Subcutaneous abdominal adipose tissue (tissue), 5 donors: ENCODE measurements at regions not wholly inside any gene's neighbourhood (a gene's known extent, or its start where the extent isn't known, plus 50 kb on each side); places are given as distances from the start of the nearest gene placed in this dataset.
"Not testable (repeated sequence)": the region's sequence is repeated elsewhere in the genome, so short reads cannot be mapped to it uniquely, and the experiment has no call there.

Source experiments
- H3K27ac ChIP-seq: one replicate; pipeline ENCODE4 v1.7.0; 2013; ENCODE audit warnings: low read depth, mild to moderate bottlenecking, inconsistent platforms, low read length, moderate library complexity
- H3K27me3 ChIP-seq, 5 donors: one replicate each; pipeline ENCODE4 v1.7.0; 2013; ENCODE audit warnings: low read length in 5 of 5, inconsistent platforms in 1 of 5; ENCODE audit not compliant: control insufficient read depth in 5 of 5, insufficient read depth in 4 of 5
- H3K36me3 ChIP-seq, 5 donors: one replicate each; pipeline ENCODE4 v1.7.0; 2013; ENCODE audit warnings: low read length in 5 of 5; ENCODE audit not compliant: control insufficient read depth in 5 of 5, insufficient read depth in 5 of 5
- H3K4me1 ChIP-seq, 5 donors: one replicate each; pipeline ENCODE4 v1.7.0; 2013; ENCODE audit warnings: low read length in 5 of 5, mild to moderate bottlenecking in 3 of 5, moderate library complexity in 1 of 5; ENCODE audit not compliant: control insufficient read depth in 5 of 5, insufficient read depth in 5 of 5
- H3K4me3 ChIP-seq, 5 donors: one replicate each; pipeline ENCODE4 v1.7.0; 2013; ENCODE audit warnings: low read length in 5 of 5, low read depth in 1 of 5
- H3K9ac ChIP-seq, 5 donors: one replicate each; pipeline ENCODE4 v1.7.0; 2013; ENCODE audit warnings: low read length in 5 of 5, mild to moderate bottlenecking in 4 of 5, moderate library complexity in 3 of 5
- H3K9me3 ChIP-seq, 5 donors: one replicate each; pipeline ENCODE4 v1.7.0; 2013; ENCODE audit warnings: low read length in 5 of 5; ENCODE audit not compliant: control insufficient read depth in 5 of 5
- donor health status: healthy.
- donor health status: healthy.
- donor health status: healthy.
- donor health status: healthy.
- donor health status: healthy.

DNA sequence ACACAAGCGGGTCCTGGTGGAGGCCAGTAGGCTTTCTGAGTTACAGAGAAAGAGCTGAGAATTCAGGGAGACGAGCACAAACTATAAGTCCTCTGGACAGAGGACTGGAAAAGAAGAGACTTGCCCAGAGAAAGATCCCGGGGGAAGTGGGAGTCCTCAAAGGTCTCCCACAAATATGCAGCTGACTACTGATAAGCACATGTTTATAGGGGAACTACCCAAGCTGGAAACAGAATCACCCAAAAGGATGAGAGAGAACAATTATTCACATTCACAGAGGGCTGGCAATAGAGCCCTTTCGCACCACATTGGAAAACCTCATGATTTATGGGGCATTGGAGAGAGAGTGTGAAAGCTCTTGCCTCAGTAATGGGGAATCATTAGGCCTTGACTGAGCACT is 337.6 kb downstream of the IRS1 start:
- H3K9me3 ChIP-seq = peaks cover 0 to 7% (median 5%) of the 10 kb centered on the region in 5 donors
- no peaks in the 10 kb centered on the region for H3K36me3 ChIP-seq
- no peaks in the 10 kb centered on the region for H3K4me1 ChIP-seq
- H3K4me3 ChIP-seq = no peak overlapping the region
- H3K9ac ChIP-seq = no peak overlapping the region
- no peaks in the 10 kb centered on the region for H3K27me3 ChIP-seq
- H3K27ac ChIP-seq = no peak overlapping the region

- H3K4me1 ChIP-seq, H3K4me3 ChIP-seq, H3K36me3 ChIP-seq, H3K9me3 ChIP-seq, H3K27ac ChIP-seq, H3K9ac ChIP-seq, H3K27me3 ChIP-seq: not testable (repeated sequence)
Measured at GRCh38 chr2:226456144-226456543, 343.5 kb downstream of the IRS1 start.

DNA sequence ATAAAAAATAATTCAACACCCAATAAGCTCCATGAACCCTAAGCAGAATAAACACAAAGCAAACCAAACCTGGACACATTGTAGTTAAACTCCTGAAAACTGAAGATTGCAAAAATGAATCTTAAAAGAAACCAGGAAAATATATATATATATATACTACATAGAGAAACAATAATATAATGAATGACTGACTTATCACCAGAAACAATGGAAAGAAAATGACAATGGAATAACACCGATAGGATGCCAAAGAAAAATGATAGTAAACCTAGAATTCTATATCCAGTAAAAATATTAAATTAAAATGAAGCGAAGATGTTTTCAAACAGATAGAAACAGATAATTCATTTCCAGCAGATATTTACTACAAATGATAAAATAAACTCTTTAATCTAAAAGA is 346.9 kb downstream of the IRS1 start:
- peaks cover 0 to 4% (median 0%) of the 10 kb centered on the region in 5 donors for H3K9me3 ChIP-seq
- H3K4me3 ChIP-seq = no peak overlapping the region
- H3K27me3 ChIP-seq = no peaks in the 10 kb centered on the region

GRCh38 chr2:226451486-226451885 is 348.1 kb downstream of the IRS1 start:
- Histone ChIP-seq H3K27ac (no peak overlapping the region), H3K27me3 (no peaks in the 10 kb centered on the region), H3K9me3 (peaks cover 0 to 4% (median 0%) of the 10 kb centered on the region in 5 donors), H3K4me1 (no peaks in the 10 kb centered on the region), H3K36me3 (no peaks in the 10 kb centered on the region), H3K9ac (no peak overlapping the region), H3K4me3 (no peak overlapping the region)

More for the DNA sequence above, 346.9 kb downstream of the IRS1 start:
- Histone ChIP-seq H3K36me3 (no peaks in the 10 kb centered on the region), H3K4me1 (no peaks in the 10 kb centered on the region), H3K9ac (no peak overlapping the region), H3K27ac (no peak overlapping the region)

DNA sequence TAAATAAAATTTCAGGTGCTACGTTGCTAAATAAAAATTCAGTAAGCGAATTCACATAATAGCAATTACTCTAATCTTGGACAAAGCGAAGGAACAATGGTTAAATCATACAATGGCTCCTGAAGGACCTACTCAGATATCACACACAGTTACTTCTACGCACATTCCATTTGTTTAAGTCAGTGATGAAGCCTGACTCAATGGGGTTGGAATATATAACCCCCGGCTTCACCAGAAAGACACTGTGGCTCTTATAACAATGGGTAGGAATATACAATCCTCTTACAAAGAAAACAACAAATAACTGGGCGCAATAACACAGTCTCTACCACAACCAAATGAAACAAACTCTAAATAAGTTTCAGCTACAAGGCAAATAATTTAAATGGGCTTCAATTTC is 349.5 kb downstream of the IRS1 start:
- H3K27me3 ChIP-seq = no peaks in the 10 kb centered on the region
- no peaks in the 10 kb centered on the region for H3K36me3 ChIP-seq
- H3K4me3 ChIP-seq = no peak overlapping the region
- H3K9ac ChIP-seq = no peak overlapping the region
- H3K4me1 ChIP-seq = no peaks in the 10 kb centered on the region
- H3K27ac ChIP-seq = no peak overlapping the region
- peaks cover 0 to 4% (median 0%) of the 10 kb centered on the region in 5 donors for H3K9me3 ChIP-seq

DNA sequence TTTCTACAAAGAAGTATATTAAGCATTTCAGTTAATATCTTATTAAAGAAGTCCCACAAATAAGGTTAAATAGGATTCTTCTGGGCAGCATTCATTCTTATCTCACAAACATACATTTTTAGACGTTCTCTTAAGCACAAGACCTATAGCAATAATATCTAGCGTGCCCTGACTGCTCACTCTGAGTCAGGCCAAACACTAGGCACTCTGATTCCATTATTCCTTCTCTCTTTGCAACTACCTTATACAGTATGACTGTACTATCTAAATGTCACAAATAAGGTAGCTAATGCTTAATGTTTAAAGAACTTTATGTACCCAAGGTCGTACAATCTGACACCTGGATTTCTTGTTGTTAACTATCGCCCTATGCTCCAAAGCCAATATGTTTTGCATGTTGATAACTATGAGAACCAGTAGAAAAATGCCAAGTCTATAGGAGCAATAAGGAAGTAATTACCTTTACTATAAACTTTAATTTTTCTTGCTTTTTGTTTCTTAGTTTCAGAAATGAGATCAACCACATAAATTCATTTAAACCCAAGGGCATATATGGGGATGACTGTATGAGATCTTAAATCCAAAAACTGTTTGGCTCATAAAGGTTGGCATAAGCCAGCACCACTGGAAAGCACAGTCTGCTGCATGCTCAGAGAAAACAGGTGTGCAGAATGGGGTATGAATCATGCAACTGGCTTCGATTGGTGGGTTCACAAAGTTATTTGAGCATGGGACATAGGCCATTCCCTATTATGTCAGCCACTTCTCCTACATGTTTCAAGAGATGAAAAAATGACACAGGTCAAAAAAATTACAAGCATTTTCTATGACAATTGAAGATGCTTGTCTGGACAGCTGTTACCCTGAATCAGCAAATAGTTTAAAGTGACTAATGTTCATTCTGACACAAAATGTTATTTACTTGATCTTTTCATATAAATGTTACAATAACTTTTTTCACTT is 352.0 kb downstream of the IRS1 start:
- no peaks in the 10 kb centered on the region for H3K27me3 ChIP-seq
- no peak overlapping the region for H3K9ac ChIP-seq
- no peak overlapping the region for H3K27ac ChIP-seq
- H3K36me3 ChIP-seq = no peaks in the 10 kb centered on the region
- no peaks in the 10 kb centered on the region for H3K4me1 ChIP-seq
- H3K9me3 ChIP-seq = peaks cover 0 to 4% (median 0%) of the 10 kb centered on the region in 5 donors
- no peak overlapping the region for H3K4me3 ChIP-seq

- no peaks in the 10 kb centered on the region for H3K9me3 ChIP-seq
- H3K4me3 ChIP-seq = no peak overlapping the region
- no peak overlapping the region for H3K9ac ChIP-seq
- no peak overlapping the region for H3K27ac ChIP-seq
- no peaks in the 10 kb centered on the region for H3K4me1 ChIP-seq
- no peaks in the 10 kb centered on the region for H3K36me3 ChIP-seq
- H3K27me3 ChIP-seq = no peaks in the 10 kb centered on the region
Measured at GRCh38 chr2:226446406-226447001, 353.1 kb downstream of the IRS1 start.

- Histone ChIP-seq H3K9ac (no peak overlapping the region), H3K27me3 (no peaks in the 10 kb centered on the region), H3K4me3 (no peak overlapping the region), H3K4me1 (peaks cover 0 to 5% (median 0%) of the 10 kb centered on the region in 5 donors), H3K27ac (no peak overlapping the region), H3K36me3 (no peaks in the 10 kb centered on the region), H3K9me3 (no peaks in the 10 kb centered on the region)
Measured at GRCh38 chr2:226445216-226445861, 354.3 kb downstream of the IRS1 start.

GRCh38 chr2:226443112-226443511 is 356.5 kb downstream of the IRS1 start:
- peaks cover 0 to 18% (median 7%) of the 10 kb centered on the region in 5 donors for H3K4me1 ChIP-seq
- H3K27ac ChIP-seq = no peak overlapping the region
- H3K36me3 ChIP-seq = no peaks in the 10 kb centered on the region
- H3K9ac ChIP-seq = no peak overlapping the region
- no peak overlapping the region for H3K4me3 ChIP-seq
- no peaks in the 10 kb centered on the region for H3K27me3 ChIP-seq
- H3K9me3 ChIP-seq = no peaks in the 10 kb centered on the region
